ENCODE measurements at regions not wholly inside any gene's neighbourhood (a gene's known extent, or its start where the extent isn't known, plus 50 kb on each side); places are given as distances from the start of the nearest gene placed in this dataset.

DNA sequence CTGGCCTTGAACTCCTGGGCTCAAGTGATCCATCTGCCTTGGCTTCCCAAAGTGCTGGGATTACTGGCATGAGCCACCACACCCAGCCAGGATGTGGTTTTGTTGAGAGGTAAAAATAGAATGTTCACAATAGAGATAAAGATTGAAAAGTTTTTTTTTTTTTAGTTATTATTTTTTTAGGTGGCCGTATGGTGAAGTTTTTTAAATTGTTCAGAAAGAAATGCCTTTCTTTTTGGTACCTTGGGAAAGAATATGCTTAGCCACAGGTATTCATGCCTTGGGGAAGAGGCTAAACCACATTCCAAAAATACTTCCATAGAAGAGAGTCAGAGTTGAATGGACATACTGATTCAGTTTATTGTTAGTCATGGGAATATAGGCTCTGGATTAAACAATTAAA is 143.4 kb downstream of the C11orf91 start:
- DNase-seq = no peak

DNA sequence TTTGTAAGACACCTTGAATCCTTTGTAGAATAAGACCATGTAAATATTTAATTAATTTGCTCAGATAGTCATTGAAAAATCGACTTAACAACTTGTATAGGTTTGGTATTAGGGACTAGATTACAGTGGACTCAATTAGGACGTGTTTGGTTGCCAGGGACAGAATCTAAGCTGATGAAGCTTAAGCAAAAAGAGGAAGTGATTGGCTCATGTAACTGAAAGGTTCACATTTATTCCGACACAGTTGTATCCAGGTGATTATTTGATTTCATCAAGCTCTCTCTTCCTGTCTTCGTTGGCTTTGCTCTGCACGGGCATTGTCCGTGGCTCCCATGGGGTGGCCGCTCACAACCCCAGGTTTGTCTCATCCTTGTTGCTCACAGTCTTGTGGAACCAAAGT is 146.4 kb downstream of the C11orf91 start:
- DNase-seq = no peak

GRCh38 chr11:33553486-33553885 is 147.1 kb downstream of the C11orf91 start:
- DNase-seq = no peak

GRCh38 chr11:33552756-33553155 is 147.9 kb downstream of the C11orf91 start:
- no peak for DNase-seq

DNA sequence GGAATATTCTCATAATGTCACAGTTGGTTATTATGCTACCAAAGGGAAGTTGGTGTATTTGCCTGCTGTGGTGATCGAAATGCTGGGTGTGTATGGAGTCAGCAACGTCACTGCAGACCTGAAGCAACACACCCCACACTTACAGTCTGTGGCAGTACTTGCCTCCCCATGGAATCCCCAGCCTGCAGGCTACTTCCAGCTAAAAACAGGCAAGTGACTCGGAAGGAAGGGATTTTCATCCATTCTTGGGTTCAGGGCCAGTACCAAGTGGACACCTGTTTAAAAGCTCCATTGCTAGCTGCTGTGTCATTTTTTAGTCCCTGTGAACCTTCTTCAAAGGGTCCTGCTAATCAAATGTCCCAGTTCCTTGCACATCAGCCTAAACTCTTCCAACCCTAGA is 149.6 kb downstream of the C11orf91 start:
- no peak for DNase-seq

DNA sequence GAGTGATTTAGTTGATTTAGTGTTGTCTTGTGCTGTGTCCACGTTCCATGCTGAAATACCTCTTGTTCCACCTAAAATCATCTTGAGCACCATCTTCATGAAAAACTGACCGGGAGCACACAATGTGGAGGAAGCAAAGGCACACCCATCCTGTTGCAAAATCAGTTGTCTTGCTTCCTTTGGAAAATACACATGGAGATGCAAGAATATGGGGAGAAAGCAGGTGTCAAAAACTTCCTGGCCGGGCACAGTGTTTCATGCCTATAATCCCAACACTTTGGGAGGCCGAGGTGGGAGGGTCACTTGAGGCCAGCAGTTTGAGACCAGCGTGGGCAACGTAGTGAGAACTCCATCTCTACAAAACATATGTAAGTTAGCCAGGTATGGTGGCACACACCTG is 151.1 kb downstream of the C11orf91 start:
- no peak for DNase-seq

DNA sequence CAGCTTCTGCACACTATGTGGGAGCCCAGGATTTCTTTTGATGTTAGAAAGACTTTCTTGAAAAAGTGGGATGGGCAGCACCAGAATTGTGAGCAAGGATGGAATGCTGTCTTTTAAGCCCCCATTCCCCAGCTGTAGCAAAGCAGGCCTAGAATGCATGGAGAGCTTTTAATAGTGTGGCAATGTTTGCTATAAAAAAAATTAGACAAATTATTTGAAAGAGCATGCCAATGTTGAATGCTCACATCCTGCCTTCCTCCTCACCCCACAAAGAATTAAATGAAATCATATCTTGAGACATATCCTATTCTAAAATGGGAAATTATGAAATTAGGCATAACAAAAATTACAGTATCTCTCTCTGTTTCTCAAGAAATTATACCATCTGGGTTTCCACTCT is 154.7 kb downstream of the C11orf91 start:
- DNase-seq = no peak

GRCh38 chr11:33544593-33545373 is 155.8 kb downstream of the C11orf91 start:
- no peak for DNase-seq

GRCh38 chr11:33543823-33544222 is 156.8 kb downstream of the C11orf91 start:
- DNase-seq = no peak

GRCh38 chr11:33542921-33543320 is 157.7 kb downstream of the C11orf91 start:
- DNase-seq = peak; percentile 16 to 24

GRCh38 chr11:33540946-33541915 is 159.4 kb downstream of the C11orf91 start:
- DNase-seq = no peak

GRCh38 chr11:33540427-33540826 is 160.2 kb downstream of the C11orf91 start:
- DNase-seq = no peak

GRCh38 chr11:33539751-33540150 is 160.9 kb downstream of the C11orf91 start:
- DNase-seq = no peak

DNA sequence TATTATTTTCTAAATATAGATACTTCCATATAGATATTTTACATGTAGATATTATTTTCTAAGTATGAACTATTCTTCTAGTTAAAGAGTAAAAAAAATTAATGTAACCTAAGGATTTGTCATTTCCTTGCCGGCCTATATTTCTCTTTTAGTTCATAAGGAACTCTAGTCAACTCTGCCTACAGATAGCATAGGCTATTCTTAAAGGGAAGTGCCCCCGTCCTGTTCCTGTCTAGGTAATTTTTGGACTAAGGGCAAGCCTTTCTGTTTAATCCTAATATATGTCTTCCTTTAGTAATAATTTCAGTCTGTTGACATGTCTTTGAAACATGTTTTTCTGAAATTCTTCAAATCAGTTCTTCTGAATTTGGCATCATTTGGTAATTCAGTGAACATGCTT is 161.9 kb downstream of the C11orf91 start:
- DNase-seq = no peak

GRCh38 chr11:33536178-33536577 is 164.4 kb downstream of the C11orf91 start:
- DNase-seq = no peak

DNA sequence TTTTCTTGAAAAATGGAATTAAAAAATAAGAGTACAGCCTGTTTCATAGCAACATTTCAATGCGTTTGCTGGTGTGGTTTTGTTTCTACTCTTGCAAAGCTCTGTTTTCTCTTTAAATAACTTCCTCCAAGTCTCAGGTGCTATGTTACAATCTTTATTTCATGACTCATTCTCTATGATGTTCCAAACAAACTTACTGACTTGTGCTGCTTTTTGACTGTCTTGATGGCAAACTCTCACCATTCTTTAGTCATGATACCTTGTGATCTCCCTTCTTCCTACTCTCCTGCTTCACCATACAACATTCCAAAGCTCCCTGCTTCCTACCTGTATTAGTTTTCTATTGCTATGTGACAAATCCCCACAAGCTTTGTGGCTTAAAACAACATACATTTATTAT is 166.1 kb downstream of the C11orf91 start:
- no peak for DNase-seq

DNA sequence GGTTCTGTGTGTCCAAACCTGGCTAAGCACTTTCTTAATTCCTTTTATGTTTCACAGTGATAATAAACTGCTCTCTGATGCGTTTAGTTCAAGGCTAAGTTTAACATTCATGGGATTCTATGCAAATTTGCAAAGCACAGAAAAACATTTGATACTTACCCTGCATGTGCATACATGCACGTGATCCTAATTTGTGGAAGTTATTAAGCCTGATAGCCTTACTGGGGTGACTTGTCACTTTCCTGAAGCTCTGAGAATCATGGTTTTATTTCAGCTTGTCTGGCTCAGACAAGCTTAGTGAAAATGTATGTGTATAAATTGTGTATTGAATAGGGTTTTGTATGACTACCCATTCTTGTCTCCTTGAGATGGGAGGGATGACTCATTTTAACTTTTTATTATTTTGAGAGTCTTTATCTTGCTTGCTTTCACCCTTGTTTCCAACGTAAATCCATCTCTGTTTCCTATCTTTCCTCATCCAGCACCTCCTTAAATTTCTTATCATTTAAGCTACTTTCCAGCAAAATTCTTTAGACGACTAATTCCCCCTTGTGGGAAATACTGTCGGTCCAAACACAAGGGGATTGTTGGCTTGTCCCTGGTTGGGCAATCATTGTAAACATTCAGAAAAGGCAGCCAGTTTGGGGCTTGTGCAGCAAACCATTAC is 167.1 kb downstream of the C11orf91 start:
- no peak for DNase-seq

GRCh38 chr11:33532720-33533385 is 167.8 kb downstream of the C11orf91 start:
- no peak for DNase-seq

GRCh38 chr11:33532257-33532656 is 168.4 kb downstream of the C11orf91 start:
- no peak for DNase-seq

- no peak for DNase-seq
Measured at GRCh38 chr11:33531743-33532181, 168.9 kb downstream of the C11orf91 start.

GRCh38 chr11:33530815-33531214 is 169.8 kb downstream of the C11orf91 start:
- no peak for DNase-seq

GRCh38 chr11:33529461-33529860 is 171.2 kb downstream of the C11orf91 start:
- no peak for DNase-seq

All from right lung (tissue), 2 donors.